ENCODE measurements at regions not wholly inside any gene's neighbourhood (a gene's known extent, or its start where the extent isn't known, plus 50 kb on each side); places are given as distances from the start of the nearest gene placed in this dataset.

DNA sequence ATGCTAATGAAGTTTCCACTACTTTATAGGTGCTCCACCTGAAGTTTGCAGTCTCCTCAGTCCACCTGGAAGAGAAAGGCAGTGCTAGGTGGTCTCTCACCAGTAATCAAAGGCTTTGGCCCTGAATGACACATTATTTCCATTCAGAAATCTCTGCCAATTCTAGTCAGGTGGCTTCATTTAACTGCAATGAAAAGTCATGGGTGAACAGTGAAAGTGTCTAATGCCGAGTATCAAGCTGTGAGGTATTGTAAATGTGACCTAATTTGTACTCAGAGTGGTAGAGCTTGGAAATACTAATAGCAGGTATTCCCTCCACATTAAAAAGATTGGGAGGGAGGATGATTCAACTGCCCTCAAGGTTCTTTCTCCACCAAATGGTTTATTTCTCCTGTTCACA lies 220.9 kb upstream of the LRFN5 start:
- TF ChIP-seq, protein P1, sequence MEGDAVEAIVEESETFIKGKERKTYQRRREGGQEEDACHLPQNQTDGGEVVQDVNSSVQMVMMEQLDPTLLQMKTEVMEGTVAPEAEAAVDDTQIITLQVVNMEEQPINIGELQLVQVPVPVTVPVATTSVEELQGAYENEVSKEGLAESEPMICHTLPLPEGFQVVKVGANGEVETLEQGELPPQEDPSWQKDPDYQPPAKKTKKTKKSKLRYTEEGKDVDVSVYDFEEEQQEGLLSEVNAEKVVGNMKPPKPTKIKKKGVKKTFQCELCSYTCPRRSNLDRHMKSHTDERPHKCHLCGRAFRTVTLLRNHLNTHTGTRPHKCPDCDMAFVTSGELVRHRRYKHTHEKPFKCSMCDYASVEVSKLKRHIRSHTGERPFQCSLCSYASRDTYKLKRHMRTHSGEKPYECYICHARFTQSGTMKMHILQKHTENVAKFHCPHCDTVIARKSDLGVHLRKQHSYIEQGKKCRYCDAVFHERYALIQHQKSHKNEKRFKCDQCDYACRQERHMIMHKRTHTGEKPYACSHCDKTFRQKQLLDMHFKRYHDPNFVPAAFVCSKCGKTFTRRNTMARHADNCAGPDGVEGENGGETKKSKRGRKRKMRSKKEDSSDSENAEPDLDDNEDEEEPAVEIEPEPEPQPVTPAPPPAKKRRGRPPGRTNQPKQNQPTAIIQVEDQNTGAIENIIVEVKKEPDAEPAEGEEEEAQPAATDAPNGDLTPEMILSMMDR (IDR thresholded peaks at IDR 0.05; ENCODE audit: low read depth, low read length) = no peak
- DNase-seq (ENCODE audit: extremely low read depth, low read depth) = no peak

DNA sequence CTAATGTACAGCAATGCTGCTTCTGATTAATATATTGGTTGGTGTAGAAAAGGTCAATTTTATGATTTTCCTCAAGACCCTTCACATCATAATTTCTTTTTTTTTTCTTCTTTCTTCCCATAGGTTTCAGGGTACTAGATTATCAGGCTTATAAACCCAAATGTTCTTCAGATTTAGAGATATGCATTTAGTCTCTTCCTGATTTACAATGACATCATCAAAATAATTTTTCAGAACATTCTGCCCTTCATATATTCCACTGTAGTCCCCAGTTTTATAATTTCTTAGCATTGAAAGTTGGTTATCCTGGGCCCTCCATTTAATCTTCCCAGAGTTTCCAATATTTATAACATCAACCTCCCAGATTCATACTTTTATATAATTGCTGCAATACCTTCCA lies 226.7 kb upstream of the LRFN5 start:
- DNase-seq (ENCODE audit: extremely low read depth, low read depth) = no peak
- TF ChIP-seq, protein P1 (IDR thresholded peaks at IDR 0.05; ENCODE audit: low read depth, low read length) = no peak

DNA sequence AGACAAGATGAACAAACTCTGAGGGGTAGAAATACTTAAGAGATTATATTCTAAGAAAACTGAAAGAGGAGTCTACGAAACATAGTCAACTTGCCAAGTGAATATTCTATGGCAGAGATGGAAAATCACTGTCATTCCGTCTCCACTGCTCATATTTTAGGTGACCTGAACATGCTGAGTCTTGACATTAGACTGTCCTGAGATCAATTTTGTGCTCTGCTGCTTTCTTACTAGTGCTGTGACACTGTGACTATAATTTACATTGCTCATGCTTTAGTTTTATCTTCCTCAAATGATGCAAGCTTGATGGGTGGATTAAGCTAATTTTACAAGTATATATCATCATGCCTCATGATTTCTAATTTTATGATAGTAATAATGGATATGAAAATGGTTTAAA lies 228.2 kb upstream of the LRFN5 start:
- TF ChIP-seq, protein P1 (IDR thresholded peaks at IDR 0.05; ENCODE audit: low read depth, low read length) = no peak
- DNase-seq (ENCODE audit: extremely low read depth, low read depth) = no peak

- no peak for DNase-seq (ENCODE audit: extremely low read depth, low read depth)
- TF ChIP-seq, protein P1 (IDR thresholded peaks at IDR 0.05; ENCODE audit: low read depth, low read length) = no peak
Observed at GRCh38 chr14:41377932-41378331, 228.7 kb upstream of the LRFN5 start.

GRCh38 chr14:41374092-41374491 lies 232.6 kb upstream of the LRFN5 start:
- no peak for DNase-seq (ENCODE audit: extremely low read depth, low read depth)

DNA sequence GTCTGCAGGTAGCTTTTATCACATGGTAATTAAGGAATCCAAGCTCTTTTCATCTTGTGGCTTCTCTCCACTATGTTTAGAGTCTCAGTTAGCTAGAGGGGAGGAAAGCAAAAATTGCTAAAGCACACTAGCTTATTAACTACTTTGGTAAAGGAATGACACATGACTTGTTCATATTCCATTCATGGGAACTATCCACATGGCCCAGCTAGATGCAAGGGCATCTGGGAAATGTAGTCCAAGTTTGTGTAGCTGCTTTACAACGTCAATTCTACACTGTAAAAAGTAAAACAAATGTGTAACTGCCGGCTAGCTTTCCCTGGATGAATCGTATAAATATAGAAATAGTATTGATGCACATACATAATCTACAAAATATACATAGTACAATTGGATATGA lies 244.5 kb upstream of the LRFN5 start:
- DNase-seq (ENCODE audit: extremely low read depth, low read depth) = no peak
- TF ChIP-seq, protein P1 (IDR thresholded peaks at IDR 0.05; ENCODE audit: low read depth, low read length) = no peak

More at GRCh38 chr14:41374092-41374491, 232.6 kb upstream of the LRFN5 start:
- TF ChIP-seq, protein P1 (IDR thresholded peaks at IDR 0.05; ENCODE audit: low read depth, low read length) = no peak

DNA sequence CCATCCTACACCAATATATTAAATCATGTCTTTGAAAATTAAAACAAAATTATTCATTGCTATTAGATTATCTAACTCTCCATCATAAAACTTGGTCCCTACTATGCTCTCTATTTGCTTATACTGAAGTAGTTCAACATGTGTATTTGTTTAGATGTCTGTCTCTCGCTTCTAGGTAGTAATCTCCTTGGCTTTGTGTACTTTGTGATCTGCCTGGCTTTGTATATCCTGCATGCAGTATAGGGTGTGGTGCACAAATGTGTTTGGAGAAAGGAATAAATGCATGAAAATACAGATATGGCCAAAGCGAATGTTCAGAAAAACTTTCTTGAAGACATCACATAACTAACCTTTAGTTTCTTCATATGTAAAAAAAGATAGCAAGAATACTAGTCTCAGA lies 246.6 kb upstream of the LRFN5 start:
- TF ChIP-seq, protein P1 (IDR thresholded peaks at IDR 0.05; ENCODE audit: low read depth, low read length) = no peak
- DNase-seq (ENCODE audit: extremely low read depth, low read depth) = no peak

Measured in AG09319 (cell line).